HG03457 (cell line): ENCODE measurements at regions not wholly inside any gene's neighbourhood (a gene's known extent, or its start where the extent isn't known, plus 50 kb on each side); places are given as distances from the start of the nearest gene placed in this dataset.

ENCODE experiments used
- ATAC-seq: cut with Tn5 transposase; IDR thresholded peaks from one replicate; pipeline ENCODE4 v1.9.1; 2021; ENCODE audit warnings: moderate number of reproducible peaks; ENCODE audit not compliant: unreplicated experiment

DNA sequence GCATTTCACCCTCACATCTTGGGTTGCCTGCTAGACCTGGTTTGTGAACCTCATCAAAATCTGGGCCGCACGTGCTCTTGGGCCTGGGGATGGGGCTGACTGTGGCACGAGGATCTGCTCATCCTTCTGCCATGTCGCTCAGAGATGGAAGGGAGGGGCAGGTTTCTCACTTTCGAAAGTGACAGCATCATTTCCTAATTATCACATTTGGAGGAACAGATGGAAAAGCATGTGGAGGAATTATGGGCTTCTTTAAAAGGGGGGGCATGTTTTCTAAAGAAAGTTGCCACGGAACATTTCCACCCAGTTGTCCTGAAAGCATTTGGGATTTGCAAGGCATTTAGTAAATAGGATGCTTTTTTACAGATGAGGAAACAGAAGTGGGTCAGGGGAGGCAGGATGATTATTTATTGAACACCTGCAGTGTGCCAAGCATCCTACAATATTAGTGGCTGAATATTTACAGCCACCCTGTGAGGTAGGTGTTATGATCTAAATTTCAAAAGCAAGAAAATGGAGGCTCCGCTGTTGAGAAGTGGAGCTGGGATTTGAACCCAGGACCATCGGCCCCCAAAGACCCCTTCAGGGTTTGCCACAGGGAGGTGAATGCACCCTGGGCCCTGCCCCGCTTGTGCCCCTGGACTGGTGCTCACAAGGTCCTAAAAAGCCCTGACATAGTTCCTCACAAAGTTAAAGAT, 104.2 kb upstream of the MYCN start:
- no peak for ATAC-seq

DNA sequence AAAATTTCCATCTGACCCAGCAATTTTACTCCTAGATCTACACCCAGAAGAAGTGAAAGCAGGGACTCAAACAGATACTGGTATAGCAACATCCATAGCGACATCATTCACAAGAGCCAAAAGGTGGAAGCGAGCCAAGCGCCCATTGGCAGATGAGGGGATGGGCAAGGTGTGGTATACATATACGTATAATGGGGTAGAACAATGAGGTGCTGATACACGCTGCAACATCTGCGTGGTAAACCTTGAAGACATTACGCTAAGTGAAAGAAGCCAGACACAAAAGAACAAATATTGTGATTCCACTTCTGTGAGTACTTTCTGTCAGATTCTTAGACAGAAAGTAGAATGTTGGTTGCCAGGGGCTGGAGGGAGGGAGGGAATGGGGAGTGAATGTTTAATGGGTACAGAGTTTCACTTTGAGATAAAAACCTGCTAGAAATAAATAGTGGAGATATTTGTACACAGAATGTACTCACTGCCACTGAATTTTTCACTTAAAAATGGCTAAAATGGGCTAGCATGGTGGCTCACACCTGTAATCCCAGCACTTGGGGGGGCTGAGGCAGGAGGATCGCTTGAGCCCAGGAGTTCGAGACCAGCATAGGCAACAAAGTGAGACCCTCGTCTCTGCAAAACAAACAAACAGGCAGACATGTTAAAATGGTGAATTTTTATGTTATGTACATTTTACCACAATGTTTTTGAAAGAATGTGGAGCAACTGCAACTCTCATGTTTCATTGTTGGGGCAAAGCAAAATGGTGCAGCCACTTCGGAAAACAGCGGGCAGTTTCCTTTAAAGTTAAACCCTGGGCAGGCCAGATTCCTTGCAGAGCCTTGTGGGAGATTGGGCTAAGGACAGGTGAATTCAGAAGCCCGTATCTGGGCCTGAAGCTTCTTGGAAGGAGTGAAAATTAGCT, 103.4 kb upstream of the MYCN start:
- no peak for ATAC-seq

- ATAC-seq = no peak
Observed at GRCh38 chr2:15838481-15839090, 101.8 kb upstream of the MYCN start.

DNA sequence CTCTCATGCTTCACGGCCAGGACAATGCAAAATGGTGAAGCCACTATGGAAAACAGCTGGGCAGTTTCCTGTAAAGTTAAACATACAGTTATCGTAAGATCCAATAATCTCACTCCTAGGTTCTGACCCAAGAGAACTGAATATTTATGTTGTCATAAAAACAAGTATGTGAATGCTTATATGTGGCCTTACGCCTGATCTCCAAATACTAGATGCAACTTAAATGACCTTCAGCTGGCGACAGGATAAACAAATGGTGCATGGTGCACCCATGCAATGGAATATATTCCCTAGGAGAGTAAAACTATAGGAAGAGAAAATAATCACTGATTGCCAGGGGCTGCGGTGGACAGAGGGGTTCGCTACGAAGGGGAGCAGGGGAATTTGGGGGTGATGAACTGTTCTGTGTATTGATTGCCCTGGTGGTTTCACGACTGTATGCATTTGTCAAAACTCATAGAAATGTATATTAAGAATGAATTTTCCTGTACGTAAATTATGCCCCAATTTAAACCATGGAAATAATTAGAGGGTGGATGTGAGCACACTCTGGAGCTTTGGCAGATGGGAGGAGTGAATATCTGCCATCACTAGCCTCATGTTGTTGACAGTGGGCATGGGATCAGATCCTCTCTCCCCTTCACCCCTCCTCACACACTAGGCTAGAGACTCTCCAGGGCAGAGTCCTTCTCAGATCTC, 100.8 kb upstream of the MYCN start:
- no peak for ATAC-seq

DNA sequence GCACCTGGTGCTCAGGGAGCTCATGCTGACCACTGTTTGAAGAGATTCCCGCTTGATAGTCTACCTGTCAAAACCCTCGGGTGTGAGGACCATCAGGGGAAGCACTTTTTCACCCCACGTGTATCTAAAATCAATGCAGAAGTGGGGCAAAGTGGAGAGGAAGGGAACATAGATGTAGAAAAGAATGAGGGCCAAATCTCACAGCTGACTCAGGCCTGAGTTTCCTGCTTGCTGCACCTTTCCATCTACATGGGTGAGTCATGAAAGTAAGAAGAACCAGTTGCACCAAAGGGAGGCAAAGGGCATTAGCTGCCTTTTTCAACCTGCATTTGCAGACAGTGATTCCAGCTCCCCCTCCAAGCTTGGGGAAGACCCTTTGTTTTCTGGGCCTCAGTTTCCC, 100.2 kb upstream of the MYCN start:
- ATAC-seq = no peak

GRCh38 chr2:15840969-15841368, 99.4 kb upstream of the MYCN start:
- ATAC-seq = no peak

DNA sequence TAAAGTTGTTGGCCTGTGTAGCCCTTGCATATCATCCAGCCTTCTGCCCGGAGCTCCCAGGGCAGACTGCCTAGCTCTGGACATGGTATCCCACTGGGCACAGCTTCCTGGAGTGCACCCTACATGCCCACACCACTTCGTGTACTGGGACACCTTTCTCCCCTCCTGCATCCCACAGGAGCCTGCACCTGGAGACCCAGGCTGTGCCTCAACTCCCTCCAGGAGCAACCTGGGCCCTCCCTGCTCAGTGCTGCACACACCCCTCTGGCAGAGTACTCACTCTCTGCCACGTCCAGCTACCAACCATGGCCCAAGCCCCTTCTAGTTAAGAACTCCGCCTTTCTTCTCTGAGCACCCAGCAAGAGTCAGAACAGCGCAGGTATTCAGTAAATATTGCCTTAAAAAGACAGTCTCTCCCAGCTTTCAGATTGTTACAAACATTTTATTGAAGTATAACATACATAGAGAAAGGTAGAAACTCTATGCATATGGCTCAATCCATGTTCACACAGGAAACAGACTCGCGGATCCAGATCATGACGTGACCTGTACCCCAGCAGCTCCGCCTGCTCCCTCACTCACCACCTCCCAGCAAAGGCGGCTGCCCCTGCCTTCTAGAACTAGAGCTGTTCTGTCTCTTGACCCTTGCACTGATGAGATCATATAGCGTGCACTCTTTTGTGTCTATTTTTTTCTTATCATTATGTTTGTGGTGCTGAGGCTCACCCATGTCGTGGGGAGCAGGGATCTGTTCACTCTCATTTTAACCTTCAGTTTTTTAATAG, 98.4 kb upstream of the MYCN start:
- ATAC-seq = no peak

- no peak for ATAC-seq
Observed at GRCh38 chr2:15842758-15843666, 97.3 kb upstream of the MYCN start.

DNA sequence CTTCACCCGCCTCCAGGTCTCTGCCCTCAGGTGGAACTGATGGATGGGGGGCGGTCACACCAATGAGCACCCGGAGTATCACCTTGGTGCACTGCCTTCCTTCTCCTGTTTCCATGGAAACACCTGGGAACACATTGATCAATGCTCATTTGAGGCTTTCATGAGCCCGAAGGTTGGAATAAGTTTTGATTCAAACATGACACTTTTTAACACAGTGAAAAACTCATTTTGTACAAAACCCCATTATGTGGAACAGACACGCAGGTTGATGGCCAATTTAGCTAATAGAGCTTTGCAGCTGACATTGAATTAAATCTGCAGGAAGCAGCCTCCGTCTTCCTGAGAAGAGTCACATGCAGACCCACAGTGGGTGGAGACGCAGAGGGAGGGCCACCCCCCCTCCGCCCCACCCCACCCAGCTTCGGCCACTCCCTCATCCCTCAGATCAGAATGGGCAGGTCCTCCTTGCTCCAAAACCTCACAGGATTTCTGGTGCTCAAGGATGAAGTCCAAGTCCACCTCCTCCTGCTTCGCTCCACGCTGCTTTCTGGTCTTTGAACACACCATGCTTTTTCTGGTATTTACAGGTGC, 96.0 kb upstream of the MYCN start:
- no peak for ATAC-seq

GRCh38 chr2:15845294-15845693, 95.1 kb upstream of the MYCN start:
- ATAC-seq = no peak

- ATAC-seq = no peak
Observed at GRCh38 chr2:15845737-15846405, 94.5 kb upstream of the MYCN start.

DNA sequence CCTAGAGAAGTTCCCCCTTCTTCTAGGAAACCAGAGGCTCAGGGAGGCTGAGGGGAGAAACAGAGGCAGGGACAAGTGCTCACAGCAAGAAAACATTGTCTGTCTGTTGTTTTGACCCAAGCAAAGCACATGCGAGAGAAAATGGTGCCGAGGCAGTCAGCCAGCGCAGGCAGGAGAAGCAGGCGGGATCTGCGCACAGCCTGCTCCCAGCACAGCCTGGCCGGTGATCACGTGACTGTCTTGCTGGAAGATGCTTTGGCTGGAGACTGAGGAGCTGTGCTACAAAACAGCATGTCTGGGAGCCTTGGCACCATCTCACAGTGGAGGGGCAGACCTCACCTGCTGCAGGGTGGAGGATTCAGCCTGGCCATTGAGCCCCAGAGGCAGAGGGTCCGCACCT, 93.7 kb upstream of the MYCN start:
- ATAC-seq = no peak

DNA sequence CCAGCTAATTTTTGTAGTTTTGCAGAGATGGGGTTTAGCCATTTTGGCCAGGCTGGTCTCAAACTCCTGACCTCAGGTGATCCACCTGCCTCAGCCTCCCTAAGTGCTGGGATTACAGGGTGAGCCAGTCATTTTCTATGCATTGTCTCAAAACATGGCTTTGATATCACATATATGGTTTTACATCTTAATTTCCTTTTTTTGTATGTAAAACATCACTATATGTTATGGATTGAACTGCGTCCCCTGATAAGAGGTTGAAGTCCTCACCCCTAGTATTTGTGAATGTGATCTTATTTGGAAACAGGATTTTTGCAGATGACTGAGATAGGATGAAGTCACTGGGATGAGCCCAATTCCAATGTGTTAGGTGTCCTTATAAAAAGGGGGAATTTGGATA, 89.8 kb upstream of the MYCN start:
- ATAC-seq = no peak

GRCh38 chr2:15851076-15851693, 89.2 kb upstream of the MYCN start:
- no peak for ATAC-seq

DNA sequence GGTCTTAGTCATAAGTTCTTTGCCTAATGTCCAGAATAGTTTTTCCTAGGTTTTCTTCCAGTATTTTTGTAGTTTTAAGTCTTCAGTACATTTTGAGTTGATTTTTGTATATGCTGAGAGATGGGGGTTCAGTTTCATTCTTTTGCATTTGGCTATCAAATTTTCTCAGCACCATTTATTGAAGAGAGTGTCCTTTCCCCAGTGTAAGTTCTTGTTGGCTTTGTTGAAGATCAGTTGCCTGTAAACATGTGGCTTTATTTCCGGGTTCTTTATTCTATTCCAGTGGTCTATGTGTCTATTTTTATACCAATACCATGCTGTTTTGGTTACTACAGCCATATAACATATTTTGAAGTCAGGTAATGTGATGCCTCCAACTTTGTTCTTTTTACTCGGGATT, 87.5 kb upstream of the MYCN start:
- ATAC-seq = no peak

DNA sequence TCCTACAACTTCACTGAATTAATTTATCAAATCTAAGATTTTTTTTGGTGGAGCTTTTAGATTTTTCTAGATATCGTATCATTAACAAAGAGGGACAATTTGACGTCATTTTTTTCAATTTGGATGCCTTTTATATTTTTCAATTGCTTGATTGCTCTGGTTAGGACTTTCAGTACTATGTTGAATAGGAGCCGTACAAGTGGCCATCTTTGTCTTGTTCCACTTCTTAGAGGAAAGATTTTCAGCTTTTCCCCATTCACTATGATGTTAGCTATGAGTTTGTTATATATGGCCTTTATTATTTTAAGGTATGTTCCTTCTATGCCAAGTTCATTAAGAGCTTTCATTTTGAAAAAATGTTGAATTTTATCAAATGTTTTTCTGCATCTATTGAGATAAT, 86.4 kb upstream of the MYCN start:
- ATAC-seq = no peak

GRCh38 chr2:15855766-15856260, 84.5 kb upstream of the MYCN start:
- ATAC-seq = no peak

DNA sequence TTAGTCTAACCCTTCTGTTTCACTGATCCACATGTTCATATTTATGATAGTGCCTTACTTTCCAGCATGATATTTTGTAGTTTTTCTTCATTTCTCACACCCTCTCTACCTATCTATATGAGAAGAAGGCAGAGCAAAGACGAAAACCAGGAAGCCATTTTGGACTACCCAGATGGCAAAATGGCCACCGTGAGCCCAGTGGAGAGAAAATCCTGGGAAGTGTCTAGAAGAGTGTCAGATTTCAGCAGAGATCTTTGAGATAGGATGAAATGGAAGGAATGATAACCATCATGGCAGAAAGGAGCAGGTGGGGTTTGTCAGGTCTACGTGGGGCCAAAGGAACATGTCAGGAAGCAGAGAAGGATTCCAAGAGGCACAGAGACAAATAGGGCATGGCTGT, 84.0 kb upstream of the MYCN start:
- ATAC-seq = no peak
